HG03565 (cell line): ENCODE measurements at regions not wholly inside any gene's neighbourhood (a gene's known extent, or its start where the extent isn't known, plus 50 kb on each side); places are given as distances from the start of the nearest gene placed in this dataset.
A peak's percentile ranks its signal among the peaks of the same experiment; 100 is the strongest.

ENCODE experiments used
- ATAC-seq: cut with Tn5 transposase; IDR thresholded peaks from one replicate; pipeline ENCODE4 v1.9.1; 2021; ENCODE audit warnings: mild to moderate bottlenecking, moderate library complexity; ENCODE audit not compliant: unreplicated experiment

GRCh38 chr2:11988691-11989353 lies 242.4 kb downstream of the LPIN1 start:
- ATAC-seq: no peak

GRCh38 chr2:11989354-11989703 lies 242.9 kb downstream of the LPIN1 start:
- no peak for ATAC-seq

- no peak for ATAC-seq
These were observed 244.1 kb downstream of the LPIN1 start for GRCh38 chr2:11990576-11990975.

GRCh38 chr2:11993749-11994148 lies 247.3 kb downstream of the LPIN1 start:
- no peak for ATAC-seq

- ATAC-seq: no peak
These were observed 249.0 kb downstream of the LPIN1 start for GRCh38 chr2:11995456-11995855.

GRCh38 chr2:11996618-11997017 lies 250.2 kb downstream of the LPIN1 start:
- ATAC-seq: no peak

GRCh38 chr2:11997142-11997541 lies 250.7 kb downstream of the LPIN1 start:
- ATAC-seq: no peak

GRCh38 chr2:11998218-11998617 lies 251.8 kb downstream of the LPIN1 start:
- peak; percentile 43 for ATAC-seq

- ATAC-seq: peak; percentile 80
These were observed 252.4 kb downstream of the LPIN1 start for GRCh38 chr2:11998626-11999378.

- no peak for ATAC-seq
These were observed 255.2 kb downstream of the LPIN1 start for GRCh38 chr2:12001621-12002020.

GRCh38 chr2:12002215-12002614 lies 255.8 kb downstream of the LPIN1 start:
- ATAC-seq: no peak

GRCh38 chr2:12004713-12005112 lies 258.3 kb downstream of the LPIN1 start:
- no peak for ATAC-seq

- peak; percentile 81 for ATAC-seq
These were observed 259.7 kb downstream of the LPIN1 start for GRCh38 chr2:12005886-12006681.

GRCh38 chr2:12006850-12007249 lies 260.4 kb downstream of the LPIN1 start:
- no peak for ATAC-seq

GRCh38 chr2:12007282-12007681 lies 260.9 kb downstream of the LPIN1 start:
- no peak for ATAC-seq

- ATAC-seq: peak; percentile 69
These were observed 262.1 kb downstream of the LPIN1 start for GRCh38 chr2:12008425-12009061.

GRCh38 chr2:12009323-12009905 lies 263.0 kb downstream of the LPIN1 start:
- ATAC-seq: no peak

GRCh38 chr2:12010059-12010458 lies 263.6 kb downstream of the LPIN1 start:
- ATAC-seq: no peak

- ATAC-seq: no peak
These were observed 264.3 kb downstream of the LPIN1 start for GRCh38 chr2:12010779-12011178.

- no peak for ATAC-seq
These were observed 267.9 kb downstream of the LPIN1 start for GRCh38 chr2:12014088-12014960.
